ENCODE measurements at regions not wholly inside any gene's neighbourhood (a gene's known extent, or its start where the extent isn't known, plus 50 kb on each side); places are given as distances from the start of the nearest gene placed in this dataset.
A peak's percentile ranks its signal among the peaks of the same experiment; 100 is the strongest.

GRCh38 chr20:60461993-60462392, 503.8 kb downstream of the CDH26 start:
- TF ChIP-seq, protein P1, sequence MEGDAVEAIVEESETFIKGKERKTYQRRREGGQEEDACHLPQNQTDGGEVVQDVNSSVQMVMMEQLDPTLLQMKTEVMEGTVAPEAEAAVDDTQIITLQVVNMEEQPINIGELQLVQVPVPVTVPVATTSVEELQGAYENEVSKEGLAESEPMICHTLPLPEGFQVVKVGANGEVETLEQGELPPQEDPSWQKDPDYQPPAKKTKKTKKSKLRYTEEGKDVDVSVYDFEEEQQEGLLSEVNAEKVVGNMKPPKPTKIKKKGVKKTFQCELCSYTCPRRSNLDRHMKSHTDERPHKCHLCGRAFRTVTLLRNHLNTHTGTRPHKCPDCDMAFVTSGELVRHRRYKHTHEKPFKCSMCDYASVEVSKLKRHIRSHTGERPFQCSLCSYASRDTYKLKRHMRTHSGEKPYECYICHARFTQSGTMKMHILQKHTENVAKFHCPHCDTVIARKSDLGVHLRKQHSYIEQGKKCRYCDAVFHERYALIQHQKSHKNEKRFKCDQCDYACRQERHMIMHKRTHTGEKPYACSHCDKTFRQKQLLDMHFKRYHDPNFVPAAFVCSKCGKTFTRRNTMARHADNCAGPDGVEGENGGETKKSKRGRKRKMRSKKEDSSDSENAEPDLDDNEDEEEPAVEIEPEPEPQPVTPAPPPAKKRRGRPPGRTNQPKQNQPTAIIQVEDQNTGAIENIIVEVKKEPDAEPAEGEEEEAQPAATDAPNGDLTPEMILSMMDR (IDR thresholded peaks at IDR 0.05) = no peak
- ATAC-seq (ENCODE audit: low FRiP score) = no peak
- no peak for DNase-seq (ENCODE audit: low spot score)

DNA sequence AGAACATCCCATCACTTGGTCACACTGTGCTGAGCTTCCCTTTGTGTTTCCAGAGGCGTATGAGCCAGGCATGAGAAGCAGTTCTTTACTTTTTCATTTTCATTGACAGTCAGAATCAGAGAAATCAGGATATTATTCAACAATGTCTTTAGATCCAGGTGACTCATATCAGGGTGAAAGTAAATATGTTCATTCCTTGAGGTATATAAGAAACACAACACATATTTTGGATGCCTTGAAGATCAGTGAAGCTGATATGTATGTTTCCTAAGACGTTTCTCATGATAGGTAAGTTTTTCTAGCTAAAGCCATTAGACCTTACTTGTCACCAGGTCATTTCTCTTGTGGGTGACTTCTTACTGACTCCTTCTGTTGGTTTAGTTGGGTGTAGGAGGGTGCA, 505.6 kb downstream of the CDH26 start:
- TF ChIP-seq, protein P1 (IDR thresholded peaks at IDR 0.05) = no peak
- ATAC-seq (ENCODE audit: low FRiP score) (no peak), DNase-seq (ENCODE audit: low spot score) (no peak)

DNA sequence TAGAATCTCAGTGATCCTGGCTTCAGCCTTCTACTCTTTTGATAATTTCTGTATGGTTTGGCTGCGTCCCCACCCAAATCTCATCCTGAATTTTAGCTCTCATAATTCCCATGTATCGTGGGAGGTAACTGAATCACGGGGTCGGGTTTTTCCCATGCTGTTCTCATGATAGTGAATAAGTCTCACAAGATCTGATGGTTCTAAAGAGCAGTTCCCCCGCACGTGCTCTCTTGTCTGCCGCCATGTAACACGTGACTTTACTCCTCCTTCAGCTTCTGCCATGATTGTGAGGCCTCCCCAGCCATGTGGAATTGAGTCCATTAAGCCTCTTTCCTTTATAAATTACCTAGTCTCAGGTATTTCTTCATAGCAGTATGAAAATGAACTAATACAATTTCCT, 507.2 kb downstream of the CDH26 start:
- DNase-seq (ENCODE audit: low spot score) (no peak), ATAC-seq (ENCODE audit: low FRiP score) (no peak)
- TF ChIP-seq, protein P1 (IDR thresholded peaks at IDR 0.05) = no peak

- ATAC-seq (ENCODE audit: low FRiP score) (peak; percentile 63), DNase-seq (ENCODE audit: low spot score) (no peak)
These were observed 507.9 kb downstream of the CDH26 start for GRCh38 chr20:60465993-60466686.

GRCh38 chr20:60466687-60467022, 508.4 kb downstream of the CDH26 start:
- TF ChIP-seq, protein P1 (IDR thresholded peaks at IDR 0.05) = no peak
- DNase-seq (ENCODE audit: low spot score) (no peak), ATAC-seq (ENCODE audit: low FRiP score) (no peak)

More at GRCh38 chr20:60465993-60466686, 507.9 kb downstream of the CDH26 start:
- TF ChIP-seq, protein P1 (IDR thresholded peaks at IDR 0.05) = no peak

GRCh38 chr20:60467078-60467477, 508.9 kb downstream of the CDH26 start:
- DNase-seq (ENCODE audit: low spot score) (no peak), ATAC-seq (ENCODE audit: low FRiP score) (no peak)
- TF ChIP-seq, protein P1 (IDR thresholded peaks at IDR 0.05) = no peak

DNA sequence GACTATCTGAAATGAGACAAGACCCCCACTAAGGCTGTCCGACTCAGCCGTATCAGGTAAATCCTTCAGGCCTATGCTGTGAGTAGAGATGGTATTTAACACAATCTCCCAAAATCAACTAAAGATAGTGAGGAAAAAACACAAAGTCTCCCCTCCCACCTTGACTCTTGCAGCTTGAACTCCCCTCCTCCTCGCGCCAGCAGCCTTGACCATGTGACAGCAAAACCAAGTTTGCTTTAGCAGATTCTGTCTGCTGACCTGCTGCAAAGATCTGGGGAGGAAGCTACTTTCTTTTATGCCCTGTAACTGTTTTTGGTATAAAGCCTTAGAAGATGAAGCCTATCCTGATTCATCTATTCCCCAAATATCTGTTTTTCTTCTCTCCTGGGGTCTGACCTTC, 509.5 kb downstream of the CDH26 start:
- TF ChIP-seq, protein P1 (IDR thresholded peaks at IDR 0.05) = no peak
- ATAC-seq (ENCODE audit: low FRiP score) (no peak), DNase-seq (ENCODE audit: low spot score) (no peak)
